IMR-90 (cell line): ENCODE measurements at regions not wholly inside any gene's neighbourhood (a gene's known extent, or its start where the extent isn't known, plus 50 kb on each side); places are given as distances from the start of the nearest gene placed in this dataset.

Source experiments
- ATAC-seq: fragments of 200-7000 bp; cut with Tn5 transposase; 2 replicates; pipeline ENCODE4 v1.9.1; 2020; ENCODE audit warnings: low read depth, mild to moderate bottlenecking, moderate library complexity
- BruUV-seq: library from RNA; stranded (reverse); fragments of 400-500 nt; replicated peaks from 2 replicates; lab custom pipeline; 2021; lab: Mats Ljungman, UMichigan
- CTCF ChIA-PET: fragments of 300-600 bp; formaldehyde crosslinking; extraction: SDS; loops from one replicate; lab custom pipeline; 2021; ENCODE audit warnings: antibody characterized with exemption; lab: Yijun Ruan, JAX
- POLR2A ChIA-PET: fragments of 300-600 bp; sonication (Branson Sonifier 250); formaldehyde crosslinking; loops from one replicate; lab custom pipeline; 2022; ENCODE audit warnings: antibody characterized with exemption; ENCODE audit not compliant: unreplicated experiment; lab: Charles Lee
- DNase-seq: peaks from one replicate; pipeline ENCODE4 v3.0.0; 2013
- H2AFZ ChIP-seq: replicated peaks from 2 replicates; pipeline ENCODE3; 2013; ENCODE audit warnings: low read length, mild to moderate bottlenecking; ENCODE audit not compliant: poor library complexity
- H2AK5ac ChIP-seq: 2 replicates; pipeline ENCODE4 v1.6.1; 2013; ENCODE audit warnings: low read depth, low read length, inconsistent platforms
- H2AK9ac ChIP-seq: replicated peaks from 2 replicates; pipeline ENCODE3; 2013; ENCODE audit warnings: mild to moderate bottlenecking, low read depth, low read length, moderate library complexity; ENCODE audit not compliant: poor library complexity
- H2BK120ac ChIP-seq: 2 replicates; pipeline ENCODE4 v1.6.1; 2013; ENCODE audit warnings: low read depth, low read length, inconsistent platforms
- H2BK15ac ChIP-seq: 3 replicates; pipeline ENCODE4 v1.6.1; 2013; ENCODE audit warnings: low read depth, low read length, inconsistent platforms
- H2BK20ac ChIP-seq: 2 replicates; pipeline ENCODE4 v1.6.1; 2013; ENCODE audit warnings: low read depth, mild to moderate bottlenecking, inconsistent platforms, low read length, moderate library complexity
- H2BK5ac ChIP-seq: 2 replicates; pipeline ENCODE4 v1.6.1; 2013; ENCODE audit warnings: mild to moderate bottlenecking, low read depth, low read length, inconsistent platforms; ENCODE audit not compliant: poor library complexity, severe bottlenecking
- H3K14ac ChIP-seq: replicated peaks from 2 replicates; pipeline ENCODE4 v1.6.1; 2013; ENCODE audit warnings: low read depth, low read length, inconsistent platforms
- H3K18ac ChIP-seq: 2 replicates; pipeline ENCODE4 v1.6.1; 2013; ENCODE audit warnings: low read depth, low read length, control low read depth
- H3K23ac ChIP-seq: 2 replicates; pipeline ENCODE4 v1.6.1; 2013; ENCODE audit warnings: low read depth, low read length, inconsistent platforms
- H3K27ac ChIP-seq: 2 replicates; pipeline ENCODE4 v1.5.1; 2013; ENCODE audit warnings: mild to moderate bottlenecking, control low read depth, low read length; ENCODE audit not compliant: insufficient read depth
- H3K27me3 ChIP-seq: 2 replicates; pipeline ENCODE4 v1.6.1; 2013; ENCODE audit warnings: low read length; ENCODE audit not compliant: control insufficient read depth, insufficient read depth
- H3K36me3 ChIP-seq: 2 replicates; pipeline ENCODE4 v1.6.1; 2013; ENCODE audit warnings: low read length, mixed read lengths; ENCODE audit not compliant: control insufficient read depth, insufficient read depth
- H3K4ac ChIP-seq: 2 replicates; pipeline ENCODE4 v1.6.1; 2013; ENCODE audit warnings: low read depth, low read length, inconsistent platforms
- H3K4me1 ChIP-seq: 2 replicates; pipeline ENCODE4 v1.6.1; 2013; ENCODE audit warnings: low read length, mixed read lengths; ENCODE audit not compliant: control insufficient read depth, insufficient read depth
- H3K4me2 ChIP-seq: 2 replicates; pipeline ENCODE4 v1.6.1; 2013; ENCODE audit warnings: low read depth, mild to moderate bottlenecking, control low read depth, low read length, moderate library complexity
- H3K4me3 ChIP-seq: 2 replicates; pipeline ENCODE4 v1.5.1; 2013; ENCODE audit warnings: low read depth, mild to moderate bottlenecking, control low read depth, low read length, moderate library complexity; ENCODE audit not compliant: insufficient read depth
- H3K56ac ChIP-seq: 2 replicates; pipeline ENCODE4 v1.6.1; 2013; ENCODE audit warnings: low read length, inconsistent platforms; ENCODE audit not compliant: insufficient read depth; ENCODE audit errors: extremely low read depth
- H3K79me1 ChIP-seq, 2 experiments: 2 replicates each; pipeline ENCODE4 v1.6.1; 2013; ENCODE audit warnings: low read length in 2 of 2, inconsistent platforms in 1 of 2, low read depth in 1 of 2
- H3K9ac ChIP-seq: 2 replicates; pipeline ENCODE4 v1.6.1; 2013; ENCODE audit warnings: low read depth, low read length, control low read depth
- H3K9me1 ChIP-seq: 2 replicates; pipeline ENCODE4 v1.6.1; 2013; ENCODE audit warnings: low read length, inconsistent platforms; ENCODE audit not compliant: insufficient read depth
- H3K9me3 ChIP-seq: 2 replicates; pipeline ENCODE4 v1.6.1; 2013; ENCODE audit warnings: low read length; ENCODE audit not compliant: control insufficient read depth, insufficient read depth
- H4K20me1 ChIP-seq: 2 replicates; pipeline ENCODE4 v1.6.1; 2013; ENCODE audit warnings: low read length, inconsistent platforms; ENCODE audit not compliant: insufficient read depth
- H4K5ac ChIP-seq: 2 replicates; pipeline ENCODE4 v1.6.1; 2013; ENCODE audit warnings: mild to moderate bottlenecking, low read depth, low read length, control low read depth
- H4K8ac ChIP-seq, 2 experiments: 2 replicates each; pipeline ENCODE4 v1.6.1; 2013; ENCODE audit warnings: low read depth in 2 of 2, low read length in 2 of 2, control low read depth in 1 of 2, inconsistent platforms in 1 of 2
- H4K91ac ChIP-seq: 2 replicates; pipeline ENCODE4 v1.6.1; 2013; ENCODE audit warnings: low read depth, low read length, inconsistent platforms; ENCODE audit not compliant: insufficient read depth
- BHLHE40 ChIP-seq: fragments of 150-350 bp; IDR thresholded peaks from 2 replicates; pipeline ENCODE4 v1.6.1; 2016; ENCODE audit warnings: mild to moderate bottlenecking, low read depth, low read length
- CHD1 ChIP-seq: IDR thresholded peaks from 2 replicates; pipeline ENCODE4 v1.6.1; 2012; ENCODE audit warnings: low read depth, low read length, improper control_type of control experiment
- MAZ ChIP-seq: IDR thresholded peaks from 2 replicates; pipeline ENCODE4 v1.6.1; 2012; ENCODE audit warnings: low read depth, mild to moderate bottlenecking, low read length, improper control_type of control experiment, moderate library complexity, borderline replicate concordance
- MXI1 ChIP-seq: IDR thresholded peaks from 2 replicates; pipeline ENCODE4 v1.6.1; 2012; ENCODE audit warnings: low read depth, mild to moderate bottlenecking, low read length, moderate library complexity, borderline replicate concordance
- POLR2A ChIP-seq: IDR thresholded peaks from 2 replicates; pipeline ENCODE4 v1.6.1; 2012; ENCODE audit warnings: mild to moderate bottlenecking, low read depth, low read length
- RAD21 ChIP-seq: IDR thresholded peaks from 2 replicates; pipeline ENCODE4 v1.6.1; 2012; ENCODE audit warnings: low read length, improper control_type of control experiment
- SMC3 ChIP-seq: fragments of 150-350 bp; IDR thresholded peaks from 2 replicates; pipeline ENCODE4 v1.6.1; 2016; ENCODE audit warnings: low read depth, mild to moderate bottlenecking, antibody characterized with exemption, low read length, moderate library complexity
- WGBS, 2 experiments: methylation state at CpG; one replicate each; pipeline versions ENCODE4 v1.1.5 to v1.1.7; 2013; ENCODE audit warnings: missing lambda C conversion rate in 2 of 2; ENCODE audit not compliant: insufficient read length in 1 of 2; ENCODE audit errors: extremely low coverage in 2 of 2; 5-methylcytosine and 5-hydroxymethylcytosine counted together
- dilution Hi-C: fragments of 300-500 bp; cut with HindIII; formaldehyde crosslinking; loops from one replicate; pipeline ENCODE4 v1.14.3; 2018; ENCODE audit warnings: low sequenced_read_pairs; ENCODE audit not compliant: unreplicated experiment
- in situ Hi-C: fragments of 300-500 bp; cut with MboI; formaldehyde crosslinking; loops from 3 replicates; pipeline ENCODE4 v1.14.3; 2019; ENCODE audit warnings: low sequenced_read_pairs, inconsistent platforms, mixed read lengths
- intact Hi-C: fragments of 100-400 bp; cut with micrococcal nuclease; formaldehyde crosslinking; loops from 2 replicates; pipeline ENCODE4 v1.10.0; 2022

DNA sequence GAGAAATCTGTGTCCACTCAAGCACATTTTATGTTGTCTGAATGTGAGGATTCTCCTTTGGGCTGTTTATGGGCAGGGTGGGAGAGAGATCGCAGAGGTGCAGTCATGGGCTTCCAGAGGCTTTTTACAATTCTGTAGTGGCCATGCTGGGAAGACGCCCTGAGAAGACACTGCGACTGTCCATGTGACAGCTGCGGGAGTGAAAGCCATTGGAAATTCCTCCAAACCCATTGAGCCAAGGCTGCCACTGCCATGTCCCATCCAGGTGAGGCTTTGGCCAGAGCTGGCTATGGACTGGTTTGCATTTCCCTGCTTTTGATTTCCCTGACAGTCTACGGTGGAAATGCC lies 216.9 kb upstream of the ECI2 start:
- Histone ChIP-seq H3K4me2 (peak overlapping the region; percentile 38; the same call in 1 of the 2 replicates), H3K23ac (peak overlapping the region; percentile 54; the same call in 1 of the 2 replicates), H3K79me1 (no peaks in the 10 kb centered on the region), H3K36me3 (no peaks in the 10 kb centered on the region), H3K4me1 (peaks cover 26% of the 10 kb centered on the region), H2BK20ac (peak overlapping the region; percentile 86), H3K18ac (peak overlapping the region; percentile 36), H2AK9ac (peak overlapping the region; percentile 92), H4K91ac (peak overlapping the region; percentile 80), H3K27me3 (no peaks in the 10 kb centered on the region), H3K4ac (peak overlapping the region; percentile 95), H4K5ac (peak overlapping the region; percentile 6), H2AFZ (peak overlapping the region; percentile 86), H3K9me3 (no peaks in the 10 kb centered on the region), H3K9ac (no peak overlapping the region), H3K14ac (peak overlapping the region; percentile 28), H3K9me1 (peaks cover 37% of the 10 kb centered on the region), H3K4me3 (no peak overlapping the region), H2AK5ac (peak overlapping the region; percentile 98), H2BK120ac (peak overlapping the region; percentile 80), H4K20me1 (no peaks in the 10 kb centered on the region), H3K27ac (peak overlapping the region; percentile 59), H3K56ac (peak overlapping the region; percentile 48; the same call in 1 of the 2 replicates), H2BK15ac (peak overlapping the region; percentile 87), H2BK5ac (peak overlapping the region; percentile 12), H4K8ac (peak overlapping the region; percentile 55 to 81)
- ChIA-PET CTCF (interaction anchor here (0.5 to 1.5 kb wide), 4 partner anchors 18 to 388 kb away, joined by 3 to 5 read pairs (median 3); no protein-coding TSS in a partner anchor), POLR2A (no interaction called here)
- dilution Hi-C loops = no loop called here
- intact Hi-C loops = loop anchor here (1.0 to 10.0 kb wide), 2 partner anchors 31 to 217 kb away; partner anchors contain the start of gene ECI2
- in situ Hi-C loops = no loop called here
- WGBS, 2 experiments = 94% methylated on average over 3 of the region's 5 CpGs; no CpG with 5 or more reads in 1 of the 2 experiments
- TF ChIP-seq POLR2A = no peak
- no peak for TF ChIP-seq CHD1
- TF ChIP-seq BHLHE40 = no peak
- TF ChIP-seq RAD21 = no peak
- no peak for TF ChIP-seq SMC3
- TF ChIP-seq MXI1 = no peak
- no peak for TF ChIP-seq MAZ
- DNase-seq (no peak), ATAC-seq (no peak)
- no TSS peak for BruUV-seq
